Heart right ventricle (tissue), 16 donors: ENCODE measurements at regions not wholly inside any gene's neighbourhood (a gene's known extent, or its start where the extent isn't known, plus 50 kb on each side); places are given as distances from the start of the nearest gene placed in this dataset.

Source experiments
- ATAC-seq, 8 donors: fragments of 200-7000 bp; cut with Tn5 transposase; one replicate each; pipeline ENCODE4 v1.9.1; 2020; ENCODE audit warnings: mild to moderate bottlenecking in 8 of 8, moderate library complexity in 8 of 8, moderate number of reproducible peaks in 1 of 8
- DNase-seq, 2 donors: peaks; one replicate each; pipeline ENCODE4 v3.0.0-alpha.2; 2020
- H3K27ac ChIP-seq, 10 donors: fragments of 200-600 bp; sonication (generic) in 2 of 10; one replicate each; pipeline versions ENCODE4 v1.5.0 to v1.8.0; 2020 to 2022; ENCODE audit warnings: mild to moderate bottlenecking in 3 of 10
- H3K27me3 ChIP-seq, 7 donors: fragments of 200-600 bp; one replicate each; pipeline ENCODE4 v1.8.0; 2021 to 2022; ENCODE audit warnings: mild to moderate bottlenecking in 2 of 7
- H3K36me3 ChIP-seq, 9 donors: fragments of 200-600 bp; sonication (generic) in 1 of 9; one replicate each; pipeline versions ENCODE4 v1.5.0 to v1.8.0; 2020 to 2022; ENCODE audit warnings: mild to moderate bottlenecking in 2 of 9
- H3K4me1 ChIP-seq, 9 donors: fragments of 200-600 bp; sonication (generic) in 1 of 9; one replicate each; pipeline versions ENCODE4 v1.5.0 to v1.8.0; 2020 to 2022; ENCODE audit warnings: mild to moderate bottlenecking in 4 of 9
- H3K4me3 ChIP-seq, 10 donors: fragments of 200-600 bp; sonication (generic) in 2 of 10; one replicate each; pipeline versions ENCODE4 v1.5.0 to v1.8.0; 2020 to 2022; ENCODE audit warnings: mild to moderate bottlenecking in 7 of 10, moderate library complexity in 2 of 10
- H3K9me3 ChIP-seq, 11 donors: fragments of 200-600 bp in 10 of 11; sonication (generic) in 2 of 11; one replicate each; pipeline versions ENCODE4 v1.5.0 to v1.8.0; 2013 to 2022; ENCODE audit warnings: mild to moderate bottlenecking in 2 of 11, control low read depth in 1 of 11, moderate library complexity in 1 of 11
- CTCF ChIP-seq, 9 donors: fragments of 200-600 bp; sonication (generic) in 2 of 9; IDR thresholded peaks; one replicate each; pipeline versions ENCODE4 v1.5.0 to v1.8.0; 2021 to 2022; ENCODE audit warnings: antibody characterized with exemption in 9 of 9, mild to moderate bottlenecking in 5 of 9, moderate library complexity in 1 of 9
- WGBS, 2 donors: extraction: QIAGEN DNeasy Blood & Tissue Kit; methylation state at CpG; one replicate each; pipeline ENCODE4 v1.1.7; 2013; ENCODE audit warnings: inconsistent platforms in 1 of 2; 5-methylcytosine and 5-hydroxymethylcytosine counted together
- intact Hi-C, 10 donors: fragments of 100-400 bp; cut with DNase I; formaldehyde crosslinking; loops; one replicate each; pipeline versions ENCODE4 v1.11.1 to v1.14.2; 2022
- donor health status: Arrhythmogenic right ventricular cardiomyopathy.
- donor health status: ischemic (EF 13 %, LVEDD 7.1; RV severe dilation, severe dysfunction).
- donor health status: healthy with polysubstance abuse.
- donor health status: DM: no; HTN: yes; CAD: no.
- donor health status: DM: no; HTN: no; CAD: no.
- donor health status: ischemic (EF 25% LVEDD 6.9; RV normal size, moderate dysfunction).
- donor health status: ischemic (EF 25% LVEDD 5.7; RV mildly dilated, moderate dysfunction).
- donor health status: healthy.
- donor health status: DM: yes; HTN: yes; CAD: no.
- donor health status: Ischemic cardiomyopathy.
- donor health status: ischemic (EF 35%, LVEDD 5.7; RV mildly dilated, moderate dysfunction).
- donor health status: nonischemic (EF 11% LVEDD 7.7; RV severe dilation, severe dysfunction).
- donor health status: DM: yes; HTN: yes; CAD: no.
- donor health status: PGD.
- donor health status: ischemic (EF 29% LVEDD 5.4; RV normal size, mild dysfunction).
- donor health status: nonischemic (EF 23%, LVEDD 6.1; RV moderate dilation, normal function).

- H3K4me3 ChIP-seq, result no peak overlapping the region
- no peaks in the 10 kb centered on the region for H3K4me1 ChIP-seq
- no peak for TF ChIP-seq CTCF (IDR thresholded peaks at IDR 0.05)
- no peaks in the 10 kb centered on the region for H3K9me3 ChIP-seq
- intact Hi-C loops, result no loop called here
- WGBS, 2 donors, result 75 to 76% methylated on average over 11 of the region's 11 CpGs
- ATAC-seq (no peak), DNase-seq (no peak)
- no peak overlapping the region for H3K27ac ChIP-seq
- H3K27me3 ChIP-seq, result peaks cover 0 to 48% (median 15%) of the 10 kb centered on the region in 7 donors
- no peaks in the 10 kb centered on the region for H3K36me3 ChIP-seq
Observed at GRCh38 chr10:128465697-128466096, 339.5 kb upstream of the MKI67 start.

- Histone ChIP-seq H3K27me3 (peaks cover 0 to 43% (median 7%) of the 10 kb centered on the region in 7 donors), H3K4me1 (no peaks in the 10 kb centered on the region), H3K4me3 (no peak overlapping the region), H3K36me3 (no peaks in the 10 kb centered on the region), H3K9me3 (no peaks in the 10 kb centered on the region), H3K27ac (no peak overlapping the region)
- TF ChIP-seq CTCF (IDR thresholded peaks at IDR 0.05), result no peak
- no peak for ATAC-seq
- DNase-seq, result no peak
- intact Hi-C loops, result no loop called here
- WGBS, 2 donors, result 90 to 91% methylated on average over 14 of the region's 14 CpGs
Observed at GRCh38 chr10:128466831-128467371, 340.7 kb upstream of the MKI67 start.

- intact Hi-C loops, result no loop called here
- Histone ChIP-seq H3K4me1 (no peaks in the 10 kb centered on the region), H3K9me3 (no peaks in the 10 kb centered on the region), H3K27ac (no peak overlapping the region), H3K27me3 (peaks cover 0 to 38% (median 0%) of the 10 kb centered on the region in 7 donors), H3K36me3 (no peaks in the 10 kb centered on the region), H3K4me3 (no peak overlapping the region)
- TF ChIP-seq CTCF (IDR thresholded peaks at IDR 0.05), result no peak
- WGBS, 2 donors, result 80 to 85% methylated on average over 7 of the region's 7 CpGs
- ATAC-seq (no peak), DNase-seq (no peak)
Observed at GRCh38 chr10:128468462-128468861, 342.2 kb upstream of the MKI67 start.

- Histone ChIP-seq H3K27me3 (peaks cover 0 to 36% (median 0%) of the 10 kb centered on the region in 7 donors), H3K4me3 (no peak overlapping the region), H3K9me3 (no peaks in the 10 kb centered on the region), H3K4me1 (no peaks in the 10 kb centered on the region), H3K27ac (no peak overlapping the region), H3K36me3 (no peaks in the 10 kb centered on the region)
- 60 to 64% methylated on average over 9 of the region's 9 CpGs for WGBS, 2 donors
- ATAC-seq, result no peak
- TF ChIP-seq CTCF (IDR thresholded peaks at IDR 0.05), result no peak
- no peak for DNase-seq
- intact Hi-C loops, result no loop called here
Observed at GRCh38 chr10:128469515-128469914, 343.3 kb upstream of the MKI67 start.
